HG02852 (cell line): ENCODE measurements at regions not wholly inside any gene's neighbourhood (a gene's known extent, or its start where the extent isn't known, plus 50 kb on each side); places are given as distances from the start of the nearest gene placed in this dataset.

Experiments used
- ATAC-seq: cut with Tn5 transposase; IDR thresholded peaks from one replicate; pipeline ENCODE4 v1.9.1; 2021; ENCODE audit warnings: mild to moderate bottlenecking, moderate library complexity; ENCODE audit not compliant: unreplicated experiment

GRCh38 chr2:18800240-18800971 is 211.0 kb upstream of the NT5C1B start:
- no peak for ATAC-seq

DNA sequence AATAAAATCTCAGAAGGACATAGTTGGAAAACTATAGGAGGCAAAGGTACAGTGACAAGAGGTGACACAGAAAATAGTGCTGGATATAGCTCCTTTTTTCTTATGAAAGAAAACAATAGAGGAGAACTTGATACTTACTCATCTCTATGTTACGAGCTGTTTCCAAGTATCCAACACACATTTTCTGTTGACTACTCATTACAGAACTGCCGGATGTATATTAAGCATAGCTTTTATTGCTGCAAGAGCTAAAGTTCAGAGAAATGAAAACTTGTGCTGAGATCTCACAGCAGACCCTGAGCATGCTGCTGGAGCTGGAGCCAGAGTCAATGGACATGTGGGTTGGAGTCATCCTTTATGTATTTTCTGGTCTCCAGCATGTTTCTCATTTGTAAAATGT is 210.0 kb upstream of the NT5C1B start:
- no peak for ATAC-seq

GRCh38 chr2:18797133-18797845 is 207.9 kb upstream of the NT5C1B start:
- no peak for ATAC-seq

DNA sequence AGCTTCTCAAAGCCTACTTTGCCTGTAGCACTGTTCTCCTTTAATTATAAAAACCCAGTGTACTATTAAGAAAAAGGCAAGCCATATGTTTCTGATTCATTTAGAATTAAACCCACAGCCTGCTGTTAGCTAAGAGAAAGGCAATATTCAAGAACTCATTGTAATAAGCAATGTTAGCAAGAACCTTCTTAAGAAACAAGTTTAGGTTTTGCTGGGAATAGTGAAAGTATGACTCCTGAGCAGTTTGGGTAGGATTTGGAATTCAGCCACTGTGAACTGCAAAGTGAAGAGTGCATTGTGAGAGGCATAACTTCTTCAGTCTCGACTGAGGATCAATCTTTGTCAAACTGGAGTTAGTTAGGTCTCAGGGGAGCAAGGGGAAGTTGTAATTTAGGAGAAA is 206.5 kb upstream of the NT5C1B start:
- ATAC-seq, result no peak

- no peak for ATAC-seq
Observed at GRCh38 chr2:18792684-18793083, 203.3 kb upstream of the NT5C1B start.

DNA sequence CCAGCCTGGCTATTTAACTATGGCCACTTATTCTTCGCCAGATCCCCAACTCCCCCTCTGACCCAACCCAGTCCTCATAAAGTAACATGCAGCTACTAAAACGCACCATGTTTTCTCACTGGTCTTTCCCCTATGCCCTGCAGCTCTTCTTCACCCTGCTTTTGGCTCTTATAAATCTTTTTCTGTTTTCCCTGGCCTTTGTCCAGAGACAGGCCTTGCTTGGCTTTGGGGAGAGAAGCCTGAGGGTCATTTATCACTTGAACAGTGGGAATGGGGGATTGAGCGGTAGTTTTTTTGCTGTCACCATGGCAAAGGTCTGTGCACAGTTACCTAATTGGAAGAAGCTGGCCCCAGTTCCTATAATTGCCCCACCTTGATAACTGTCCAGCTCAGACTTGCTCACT is 202.9 kb upstream of the NT5C1B start:
- ATAC-seq, result no peak

DNA sequence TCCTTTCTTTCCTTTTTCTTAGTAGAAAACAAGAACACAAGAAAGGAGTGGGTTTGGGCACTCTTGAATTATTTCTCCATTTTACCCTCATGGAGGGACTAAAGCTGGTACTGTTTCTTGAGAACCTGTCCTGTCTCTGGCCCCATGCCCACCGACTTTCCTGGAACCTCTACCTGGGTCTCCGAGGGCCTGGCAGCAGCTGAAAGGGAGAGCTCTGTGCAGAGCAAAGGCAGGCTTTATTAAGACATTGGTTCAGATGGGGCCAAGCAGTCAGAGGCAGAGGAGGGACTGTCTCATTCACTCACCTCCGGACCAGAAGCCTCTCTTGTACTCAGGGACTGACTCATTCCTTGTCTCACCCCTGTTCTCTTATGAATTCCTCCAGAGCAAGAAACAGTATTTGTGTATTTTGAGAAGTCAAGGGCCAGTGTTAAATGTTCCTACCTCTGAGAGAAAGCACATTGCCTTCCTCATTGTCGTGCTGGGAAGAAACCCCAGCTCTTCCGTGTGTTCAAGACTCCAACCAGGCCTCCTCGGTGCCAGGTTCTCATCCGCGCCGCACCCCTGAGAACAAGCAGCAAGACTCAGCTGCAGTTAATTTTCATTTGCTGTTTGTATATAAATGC is 201.9 kb upstream of the NT5C1B start:
- ATAC-seq, result no peak

GRCh38 chr2:18790509-18791171 is 201.3 kb upstream of the NT5C1B start:
- no peak for ATAC-seq

- no peak for ATAC-seq
Observed at GRCh38 chr2:18788592-18788991, 199.2 kb upstream of the NT5C1B start.

DNA sequence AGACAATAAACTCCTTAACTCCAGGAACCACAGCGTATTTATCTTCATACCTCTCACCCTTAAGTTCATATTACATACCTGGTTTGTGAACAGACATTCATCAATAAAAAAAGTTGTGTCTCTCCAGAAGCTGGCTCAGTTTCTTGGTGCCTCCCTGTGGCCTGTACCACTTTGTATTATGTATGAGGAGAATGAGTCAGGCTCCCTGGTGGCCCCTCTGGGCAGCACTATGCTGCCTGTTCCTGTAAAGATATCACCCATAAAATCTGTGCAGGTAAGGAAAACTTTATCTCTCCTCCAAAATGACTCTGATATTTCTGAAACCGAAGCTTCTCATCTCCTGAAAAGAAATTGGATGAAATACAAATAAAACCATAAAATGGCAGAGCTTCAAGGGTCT is 198.4 kb upstream of the NT5C1B start:
- no peak for ATAC-seq

DNA sequence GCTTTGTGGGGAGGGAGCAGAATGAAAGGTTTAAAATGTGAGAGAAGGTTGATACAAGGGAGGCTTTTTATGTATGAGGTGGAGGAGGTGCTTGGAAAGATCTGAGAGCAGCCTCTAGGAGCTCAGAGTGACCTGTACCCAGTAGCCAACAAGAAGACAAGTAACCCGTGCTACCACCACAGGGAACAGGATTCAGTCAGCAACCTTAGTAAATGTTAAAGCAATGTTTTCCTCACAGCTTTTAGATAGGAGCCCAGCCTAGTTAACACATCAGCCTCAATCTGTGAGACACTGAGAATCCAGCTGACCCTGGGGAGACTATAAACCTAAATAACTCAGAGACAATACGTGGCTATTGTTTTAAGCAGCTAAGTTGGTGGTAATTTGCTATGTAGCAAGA is 194.9 kb upstream of the NT5C1B start:
- no peak for ATAC-seq

- no peak for ATAC-seq
Observed at GRCh38 chr2:18781541-18782280, 192.3 kb upstream of the NT5C1B start.

GRCh38 chr2:18777250-18777812 is 188.0 kb upstream of the NT5C1B start:
- ATAC-seq, result no peak

GRCh38 chr2:18771212-18771611 is 181.8 kb upstream of the NT5C1B start:
- ATAC-seq, result no peak

DNA sequence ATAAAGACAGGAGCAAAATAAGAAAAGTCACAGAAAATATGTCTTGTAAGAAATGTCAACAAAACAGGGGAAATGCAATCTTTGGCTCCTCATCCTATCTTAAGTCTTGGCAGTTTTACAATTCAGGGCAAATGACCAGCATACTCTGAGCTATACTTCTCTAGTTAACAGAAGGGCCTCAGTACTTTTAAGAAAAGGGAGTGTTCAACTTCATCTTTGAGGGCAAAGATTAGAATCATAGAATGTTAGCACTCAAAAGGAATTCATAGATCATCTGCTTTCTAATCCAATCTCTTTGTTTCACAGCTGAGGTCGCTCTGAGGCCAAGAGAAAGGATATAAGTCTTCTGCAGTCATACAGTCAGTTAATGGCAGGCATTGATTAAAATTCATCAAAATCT is 174.0 kb upstream of the NT5C1B start:
- ATAC-seq, result no peak

DNA sequence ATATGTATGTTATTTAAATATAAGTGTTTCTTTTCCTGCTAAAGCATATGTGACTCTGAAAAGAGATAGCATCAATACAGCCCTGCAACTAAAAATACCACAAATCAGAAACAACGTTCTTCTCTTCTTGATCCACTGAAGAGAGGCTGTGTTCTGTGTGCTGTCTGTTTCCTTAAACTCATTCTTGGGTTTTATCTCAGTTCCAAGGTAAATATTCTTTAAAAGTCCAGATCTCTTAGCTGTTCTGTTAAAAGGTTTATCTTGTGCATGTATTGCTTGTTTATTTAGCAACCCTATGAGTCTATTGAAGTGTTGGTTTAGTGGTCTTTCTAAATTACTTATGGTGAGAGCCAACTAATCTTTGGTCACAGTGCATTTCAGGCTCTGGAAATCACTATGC is 173.3 kb upstream of the NT5C1B start:
- no peak for ATAC-seq

DNA sequence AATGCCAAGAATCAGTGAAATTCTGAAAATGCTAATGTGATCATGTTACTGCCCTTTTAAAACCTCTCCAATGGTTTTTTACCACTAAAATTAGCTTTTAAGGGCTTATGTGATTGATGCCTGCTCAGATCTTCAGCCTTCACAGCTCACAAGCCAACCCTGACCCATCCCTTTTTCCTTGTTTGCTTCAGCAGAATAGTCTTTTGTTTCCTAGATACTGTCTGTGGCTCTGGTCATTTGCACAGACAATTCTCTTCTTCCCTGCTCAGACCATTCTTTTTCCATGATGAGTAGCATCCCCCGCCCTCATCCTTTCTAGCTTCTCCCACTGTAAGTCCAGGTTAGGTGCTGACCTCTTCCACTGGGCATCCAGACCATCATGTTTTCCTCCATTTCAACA is 164.9 kb upstream of the NT5C1B start:
- no peak for ATAC-seq

GRCh38 chr2:18753722-18754121 is 164.4 kb upstream of the NT5C1B start:
- no peak for ATAC-seq

DNA sequence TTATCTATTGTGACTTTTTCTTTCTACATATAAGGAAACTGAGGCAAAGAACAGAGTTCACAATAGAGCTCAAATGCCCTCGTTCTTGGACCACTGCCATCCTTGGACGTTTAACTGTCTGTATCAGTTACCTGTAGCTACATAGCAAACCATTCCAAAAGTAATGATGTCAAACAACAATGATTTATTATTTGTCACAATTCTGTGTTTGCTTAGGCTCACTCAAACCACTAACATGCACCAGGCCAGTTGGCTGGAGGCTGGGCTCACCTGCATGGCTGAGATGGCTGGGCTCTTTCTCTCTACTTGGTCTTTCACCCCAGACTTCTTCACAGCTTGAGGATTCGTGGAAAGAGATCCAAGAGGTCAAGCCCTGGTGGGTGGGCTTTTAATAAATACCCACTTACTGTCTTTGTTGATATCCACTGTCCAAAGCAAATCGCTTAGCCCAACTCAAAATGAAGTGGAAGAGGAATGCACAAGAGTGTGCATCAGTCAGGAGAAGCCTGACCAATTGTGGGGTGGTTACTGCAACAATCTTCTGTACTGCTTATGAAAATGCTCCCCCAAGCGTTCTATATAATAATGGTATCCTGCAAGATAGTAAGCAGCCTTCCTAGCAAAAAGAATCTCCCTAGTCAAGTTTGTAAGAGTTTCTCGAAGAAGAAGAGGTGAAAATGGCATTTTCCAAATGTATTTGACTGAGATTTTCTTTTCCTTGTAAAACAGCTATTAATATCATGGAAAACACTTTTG is 163.5 kb upstream of the NT5C1B start:
- no peak for ATAC-seq

GRCh38 chr2:18752022-18752493 is 162.7 kb upstream of the NT5C1B start:
- no peak for ATAC-seq
